H1 (cell line): ENCODE measurements at regions not wholly inside any gene's neighbourhood (a gene's known extent, or its start where the extent isn't known, plus 50 kb on each side); places are given as distances from the start of the nearest gene placed in this dataset.

Source experiments
- CTCF ChIA-PET: fragments of 300-600 bp; sonication (Branson Sonifier 250); formaldehyde crosslinking; loops from one replicate; lab custom pipeline; 2021; ENCODE audit not compliant: partially characterized antibody; lab: Charles Lee
- POLR2A ChIA-PET: fragments of 300-600 bp; sonication (Branson Sonifier 250); formaldehyde crosslinking; loops from one replicate; lab custom pipeline; 2021; ENCODE audit warnings: inconsistent platforms; ENCODE audit not compliant: partially characterized antibody; lab: Charles Lee
- DNase-seq, 2 experiments: peaks; one replicate each; pipeline versions ENCODE4 v3.0.0 to v3.0.0-alpha.2; 2010 to 2022; ENCODE audit warnings: low spot score in 2 of 2, low read depth in 1 of 2, mixed read lengths in 1 of 2
- FAIRE-seq: peaks from 2 replicates; lab custom pipeline; 2011; peaks lifted over from hg19 to GRCh38; lab: Jason Lieb, UNC
- H2AFZ ChIP-seq: 2 replicates; pipeline ENCODE4 v1.8.1; 2012; ENCODE audit warnings: low read length, inconsistent platforms
- H2AK5ac ChIP-seq: 2 replicates; pipeline ENCODE4 v1.6.1; 2013; ENCODE audit warnings: low read depth, low read length
- H2BK120ac ChIP-seq: replicated peaks from 2 replicates; pipeline ENCODE3; 2013; ENCODE audit warnings: low read depth, low read length, inconsistent platforms
- H2BK12ac ChIP-seq: 2 replicates; pipeline ENCODE4 v1.6.1; 2013; ENCODE audit warnings: low read depth, low read length
- H2BK15ac ChIP-seq: 2 replicates; pipeline ENCODE4 v1.6.1; 2013; ENCODE audit warnings: low read length
- H2BK20ac ChIP-seq: 2 replicates; pipeline ENCODE4 v1.6.1; 2013; ENCODE audit warnings: low read length
- H2BK5ac ChIP-seq: 2 replicates; pipeline ENCODE4 v1.6.1; 2013; ENCODE audit warnings: low read depth, low read length
- H3K14ac ChIP-seq: 2 replicates; pipeline ENCODE4 v1.6.1; 2013; ENCODE audit warnings: inconsistent platforms; ENCODE audit not compliant: insufficient read length
- H3K18ac ChIP-seq: 2 replicates; pipeline ENCODE4 v1.6.1; 2013; ENCODE audit warnings: low read length; ENCODE audit errors: extremely low read depth
- H3K23ac ChIP-seq: 2 replicates; pipeline ENCODE4 v1.6.1; 2013; ENCODE audit warnings: inconsistent platforms; ENCODE audit not compliant: insufficient read length
- H3K23me2 ChIP-seq: 2 replicates; pipeline ENCODE4 v1.6.1; 2013; ENCODE audit warnings: low read depth, low read length
- H3K27ac ChIP-seq: 2 replicates; pipeline ENCODE4 v1.6.1; 2011; ENCODE audit warnings: low read depth, low read length, inconsistent platforms
- H3K27me3 ChIP-seq, 4 experiments: replicated peaks in 1 of 4; 1 replicate in 1 of 4; 2 replicates in 3 of 4; pipeline versions ENCODE4 v1.6.1 to v1.8.1; 2011 to 2013; ENCODE audit warnings: low read length in 3 of 4, mild to moderate bottlenecking in 3 of 4, inconsistent platforms in 2 of 4, mixed read lengths in 2 of 4, moderate library complexity in 1 of 4; ENCODE audit not compliant: control insufficient read depth in 3 of 4, insufficient read depth in 3 of 4; ENCODE audit errors: extremely low read depth in 1 of 4
- H3K36me3 ChIP-seq, 4 experiments: 2 replicates each; pipeline versions ENCODE4 v1.6.1 to v1.8.1; 2011 to 2013; ENCODE audit warnings: mild to moderate bottlenecking in 4 of 4, low read length in 3 of 4, moderate library complexity in 2 of 4, control low read depth in 1 of 4, inconsistent platforms in 1 of 4; ENCODE audit not compliant: insufficient read depth in 4 of 4, control insufficient read depth in 2 of 4
- H3K4ac ChIP-seq: replicated peaks from 2 replicates; pipeline ENCODE3; 2013; ENCODE audit warnings: low read length, low read depth, mixed read lengths, inconsistent platforms; ENCODE audit not compliant: insufficient read length
- H3K4me1 ChIP-seq, 4 experiments: replicated peaks in 1 of 4; 1 replicate in 1 of 4; 2 replicates in 3 of 4; pipeline versions ENCODE4 v1.6.1 to v1.8.1; 2011 to 2013; ENCODE audit warnings: low read length in 3 of 4, inconsistent platforms in 2 of 4, mixed read lengths in 1 of 4; ENCODE audit not compliant: insufficient read depth in 4 of 4, control insufficient read depth in 3 of 4
- H3K4me2 ChIP-seq, 2 experiments: 2 replicates each; pipeline versions ENCODE4 v1.6.1 to v1.8.1; 2011 to 2013; ENCODE audit warnings: low read depth in 2 of 2, low read length in 2 of 2, control low read depth in 1 of 2, inconsistent platforms in 1 of 2, mild to moderate bottlenecking in 1 of 2; ENCODE audit not compliant: insufficient read depth in 1 of 2
- H3K4me3 ChIP-seq, 4 experiments: fragments of 200-600, 300-600 bp in 1 of 4; sonication (generic), shearing (Covaris generic), sonication (Bioruptor Twin) in 1 of 4; 2 replicates each; pipeline versions ENCODE4 v1.5.1 to v1.8.1; 2011 to 2016; ENCODE audit warnings: low read length in 4 of 4, low read depth in 3 of 4, control low read depth in 2 of 4, inconsistent platforms in 2 of 4, mild to moderate bottlenecking in 2 of 4, mixed read lengths in 1 of 4, moderate library complexity in 1 of 4; ENCODE audit not compliant: insufficient read depth in 2 of 4; ENCODE audit errors: extremely low read depth in 1 of 4
- H3K56ac ChIP-seq: replicated peaks from 2 replicates; pipeline ENCODE3; 2013; ENCODE audit warnings: low read depth, mild to moderate bottlenecking, mixed read lengths, low read length, inconsistent platforms; ENCODE audit not compliant: insufficient read length
- H3K79me1 ChIP-seq: 2 replicates; pipeline ENCODE4 v1.6.1; 2013; ENCODE audit warnings: low read depth, low read length, control low read depth
- H3K79me2 ChIP-seq, 2 experiments: 2 replicates each; pipeline versions ENCODE4 v1.6.1 to v1.8.1; 2012 to 2013; ENCODE audit warnings: low read length in 2 of 2, mild to moderate bottlenecking in 2 of 2, inconsistent platforms in 1 of 2; ENCODE audit not compliant: insufficient read depth in 2 of 2, control insufficient read depth in 1 of 2
- H3K9ac ChIP-seq, 4 experiments: replicated peaks in 1 of 4; 1 replicate in 1 of 4; 2 replicates in 3 of 4; pipeline versions ENCODE4 v1.6.1 to v1.8.1; 2011 to 2013; ENCODE audit warnings: low read depth in 3 of 4, low read length in 3 of 4, control low read depth in 2 of 4, mild to moderate bottlenecking in 2 of 4, moderate library complexity in 2 of 4, inconsistent platforms in 1 of 4; ENCODE audit errors: extremely low read depth in 1 of 4
- H3K9me3 ChIP-seq, 2 experiments: 2 replicates each; pipeline versions ENCODE4 v1.6.1 to v1.8.1; 2012 to 2013; ENCODE audit warnings: mild to moderate bottlenecking in 2 of 2, moderate library complexity in 2 of 2, control low read depth in 1 of 2, inconsistent platforms in 1 of 2, low read depth in 1 of 2, low read length in 1 of 2, mixed read lengths in 1 of 2; ENCODE audit not compliant: insufficient read depth in 2 of 2
- H4K20me1 ChIP-seq, 2 experiments: replicated peaks in 1 of 2; 2 replicates each; pipeline versions ENCODE3 to v1.8.1; 2011 to 2013; ENCODE audit warnings: inconsistent platforms in 2 of 2, low read length in 2 of 2, mild to moderate bottlenecking in 1 of 2; ENCODE audit not compliant: insufficient read depth in 2 of 2, control insufficient read depth in 1 of 2
- H4K5ac ChIP-seq: 2 replicates; pipeline ENCODE4 v1.6.1; 2013; ENCODE audit warnings: low read length, low read depth, mixed read lengths, inconsistent platforms; ENCODE audit not compliant: insufficient read length
- H4K8ac ChIP-seq: 2 replicates; pipeline ENCODE4 v1.8.0; 2013; ENCODE audit warnings: mild to moderate bottlenecking, moderate library complexity, low read length, inconsistent platforms; ENCODE audit not compliant: insufficient read depth; ENCODE audit errors: extremely low read depth
- H4K91ac ChIP-seq: replicated peaks from 2 replicates; pipeline ENCODE3; 2013; ENCODE audit warnings: low read length, mixed read lengths, inconsistent platforms; ENCODE audit not compliant: insufficient read length
- EGR1 ChIP-seq: IDR thresholded peaks from 2 replicates; pipeline ENCODE4 v1.6.1; 2011; ENCODE audit warnings: low read depth, low read length, borderline replicate concordance
- EP300 ChIP-seq, 2 experiments: IDR thresholded peaks; 1 replicate in 1 of 2; 2 replicates in 1 of 2; pipeline ENCODE4 v1.6.1; 2011 to 2012; ENCODE audit warnings: low read depth in 2 of 2, low read length in 2 of 2, mild to moderate bottlenecking in 2 of 2, borderline replicate concordance in 1 of 2, inconsistent platforms in 1 of 2, moderate library complexity in 1 of 2
- JUN ChIP-seq: IDR thresholded peaks from 2 replicates; pipeline ENCODE4 v1.6.1; 2011; ENCODE audit warnings: low read depth, mild to moderate bottlenecking, improper control_type of control experiment, low read length
- KDM1A ChIP-seq: fragments of 200-600, 300-600 bp; sonication (generic); IDR thresholded peaks from 2 replicates; pipeline ENCODE4 v1.7.1; 2016; ENCODE audit warnings: mild to moderate bottlenecking, low read length, borderline replicate concordance
- MAFK ChIP-seq: IDR thresholded peaks from 2 replicates; pipeline ENCODE4 v1.6.1; 2012; ENCODE audit warnings: low read depth, mild to moderate bottlenecking, improper control_type of control experiment, low read length
- NANOG ChIP-seq: IDR thresholded peaks from 2 replicates; pipeline ENCODE4 v1.6.1; 2011; ENCODE audit warnings: low read length, low read depth, mild to moderate bottlenecking, inconsistent platforms; ENCODE audit not compliant: insufficient read depth, poor library complexity, severe bottlenecking
- SIRT6 ChIP-seq: IDR thresholded peaks from one replicate; pipeline ENCODE4 v1.7.1; 2012; ENCODE audit warnings: low read length, inconsistent platforms
- TAF7 ChIP-seq: optimal IDR thresholded peaks from 2 replicates; pipeline ENCODE3; 2011; ENCODE audit warnings: low read depth, mild to moderate bottlenecking, inconsistent platforms, low read length, moderate library complexity, borderline replicate concordance
- YY1 ChIP-seq: IDR thresholded peaks from 2 replicates; pipeline ENCODE4 v1.6.1; 2011; ENCODE audit warnings: low read depth, mild to moderate bottlenecking, low read length
- WGBS, 2 experiments: shearing (Covaris generic) in 1 of 2; methylation state at CpG; one replicate each; pipeline versions ENCODE4 v1.1.6 to v1.1.7; 2013 to 2015; ENCODE audit warnings: low lambda C conversion rate in 2 of 2, mixed read lengths in 2 of 2, inconsistent platforms in 1 of 2, low coverage in 1 of 2, missing lambda C conversion rate in 1 of 2; ENCODE audit not compliant: insufficient replicate concordance in 2 of 2, insufficient coverage in 1 of 2, insufficient read length in 1 of 2; ENCODE audit errors: extremely low coverage in 1 of 2, missing lambda C conversion rate in 1 of 2; 5-methylcytosine and 5-hydroxymethylcytosine counted together

- WGBS, 2 experiments = 93% methylated on average over 1 of the region's 1 CpG; no CpG with 5 or more reads in 1 of the 2 experiments
- no peak for TF ChIP-seq KDM1A
- no peak for TF ChIP-seq NANOG
- TF ChIP-seq TAF7 = no peak
- TF ChIP-seq EGR1 = no peak
- TF ChIP-seq YY1 = no peak
- no peak for TF ChIP-seq SIRT6
- TF ChIP-seq MAFK = no peak
- no peak for TF ChIP-seq JUN
- TF ChIP-seq EP300 (IDR thresholded peaks at IDR 0.05; ENCODE audit: borderline replicate concordance in 1 of 2, low read depth in 2 of 2, low read length in 2 of 2) = no peak
- Histone ChIP-seq H3K4me3 (no peak overlapping the region), H4K5ac (no peak overlapping the region), H3K18ac (no peak overlapping the region), H3K4me2 (no peak overlapping the region), H3K79me2 (no peaks in the 10 kb centered on the region), H2BK5ac (no peak overlapping the region), H3K27me3 (no peaks in the 10 kb centered on the region), H3K56ac (no peak overlapping the region), H3K4ac (no peak overlapping the region), H3K23me2 (no peaks in the 10 kb centered on the region), H3K4me1 (no peaks in the 10 kb centered on the region), H4K20me1 (no peaks in the 10 kb centered on the region), H2AFZ (no peak overlapping the region), H2BK15ac (no peak overlapping the region), H3K79me1 (no peaks in the 10 kb centered on the region), H3K36me3 (no peaks in the 10 kb centered on the region), H3K9ac (no peak overlapping the region), H4K91ac (no peak overlapping the region), H2BK20ac (no peak overlapping the region), H4K8ac (no peak overlapping the region), H3K14ac (no peak overlapping the region), H3K9me3 (peaks cover 16 to 20% of the 10 kb centered on the region in 2 experiments), H2BK12ac (no peak overlapping the region), H2AK5ac (no peak overlapping the region), H3K23ac (no peak overlapping the region), H2BK120ac (no peak overlapping the region), H3K27ac (no peak overlapping the region)
- ChIA-PET POLR2A (no interaction called here), CTCF (no interaction called here)
- no peak for FAIRE-seq
- DNase-seq = no peak
These were observed 846.5 kb upstream of the NCAM2 start for GRCh38 chr21:20151741-20152140.
